Adipocyte (in vitro differentiated cells): ENCODE measurements at regions not wholly inside any gene's neighbourhood (a gene's known extent, or its start where the extent isn't known, plus 50 kb on each side); places are given as distances from the start of the nearest gene placed in this dataset.

ENCODE experiments used
- DNase-seq: peaks from one replicate; pipeline ENCODE4 v3.0.0-alpha.2; 2015; ENCODE audit warnings: low read depth
- H3K27me3 ChIP-seq: replicated peaks from 2 replicates; pipeline ENCODE4 v1.7.0; 2013; ENCODE audit warnings: mild to moderate bottlenecking, low read length, moderate library complexity; ENCODE audit not compliant: control insufficient read depth, insufficient read depth
- H3K36me3 ChIP-seq: 2 replicates; pipeline ENCODE4 v1.7.0; 2013; ENCODE audit warnings: low read length, mild to moderate bottlenecking, moderate library complexity; ENCODE audit not compliant: control insufficient read depth, insufficient read depth, severe bottlenecking
- H3K4me1 ChIP-seq: 2 replicates; pipeline ENCODE4 v1.7.0; 2013; ENCODE audit warnings: mild to moderate bottlenecking, low read length, moderate library complexity; ENCODE audit not compliant: control insufficient read depth, insufficient read depth
- H3K4me3 ChIP-seq: 2 replicates; pipeline ENCODE4 v1.7.0; 2013; ENCODE audit warnings: mild to moderate bottlenecking, low read length, moderate library complexity
- H3K9ac ChIP-seq: 2 replicates; pipeline ENCODE4 v1.7.0; 2013; ENCODE audit warnings: mild to moderate bottlenecking, low read length, moderate library complexity
- H3K9me3 ChIP-seq: 2 replicates; pipeline ENCODE4 v1.7.0; 2013; ENCODE audit warnings: mild to moderate bottlenecking, low read length, moderate library complexity; ENCODE audit not compliant: control insufficient read depth

GRCh38 chr14:37650356-37651037 lies 55.1 kb downstream of the TTC6 start:
- Histone ChIP-seq H3K9me3 (no peaks in the 10 kb centered on the region), H3K9ac (no peak overlapping the region), H3K4me1 (no peaks in the 10 kb centered on the region), H3K27me3 (no peaks in the 10 kb centered on the region), H3K4me3 (no peak overlapping the region), H3K36me3 (no peaks in the 10 kb centered on the region)
- DNase-seq: no peak

- no peaks in the 10 kb centered on the region for H3K27me3 ChIP-seq
- no peak overlapping the region for H3K9ac ChIP-seq
- H3K36me3 ChIP-seq: no peaks in the 10 kb centered on the region
- no peaks in the 10 kb centered on the region for H3K9me3 ChIP-seq
- no peak for DNase-seq
- no peak overlapping the region for H3K4me3 ChIP-seq
- H3K4me1 ChIP-seq: no peaks in the 10 kb centered on the region
Observed at GRCh38 chr14:37652042-37652441, 56.6 kb downstream of the TTC6 start.

GRCh38 chr14:37655418-37655817 lies 60.0 kb downstream of the TTC6 start:
- Histone ChIP-seq H3K27me3 (no peaks in the 10 kb centered on the region), H3K9ac (no peak overlapping the region), H3K4me1 (no peaks in the 10 kb centered on the region), H3K9me3 (no peaks in the 10 kb centered on the region), H3K36me3 (no peaks in the 10 kb centered on the region), H3K4me3 (no peak overlapping the region)
- DNase-seq: no peak

GRCh38 chr14:37658156-37658555 lies 62.7 kb downstream of the TTC6 start:
- DNase-seq: no peak
- Histone ChIP-seq H3K36me3 (no peaks in the 10 kb centered on the region), H3K9ac (no peak overlapping the region), H3K4me1 (no peaks in the 10 kb centered on the region), H3K9me3 (peaks cover 8% of the 10 kb centered on the region), H3K27me3 (no peaks in the 10 kb centered on the region), H3K4me3 (no peak overlapping the region)

- H3K4me1 ChIP-seq: no peaks in the 10 kb centered on the region
- no peak overlapping the region for H3K9ac ChIP-seq
- no peak overlapping the region for H3K4me3 ChIP-seq
- no peaks in the 10 kb centered on the region for H3K27me3 ChIP-seq
- DNase-seq: no peak
- peaks cover 8% of the 10 kb centered on the region for H3K9me3 ChIP-seq
- H3K36me3 ChIP-seq: no peaks in the 10 kb centered on the region
Observed at GRCh38 chr14:37663498-37663897, 68.1 kb downstream of the TTC6 start.

- Histone ChIP-seq H3K36me3 (no peaks in the 10 kb centered on the region), H3K9ac (no peak overlapping the region), H3K4me1 (no peaks in the 10 kb centered on the region), H3K9me3 (peaks cover 8% of the 10 kb centered on the region), H3K4me3 (no peak overlapping the region), H3K27me3 (no peaks in the 10 kb centered on the region)
- DNase-seq: no peak
Observed at GRCh38 chr14:37665479-37665878, 70.0 kb downstream of the TTC6 start.

GRCh38 chr14:37665951-37666350 lies 70.5 kb downstream of the TTC6 start:
- DNase-seq: no peak

GRCh38 chr14:37668646-37669045 lies 73.2 kb downstream of the TTC6 start:
- H3K4me1 ChIP-seq: no peaks in the 10 kb centered on the region
- no peaks in the 10 kb centered on the region for H3K9me3 ChIP-seq
- no peaks in the 10 kb centered on the region for H3K27me3 ChIP-seq
- peak; percentile 45 for DNase-seq
- no peak overlapping the region for H3K9ac ChIP-seq
- H3K4me3 ChIP-seq: no peak overlapping the region
- no peaks in the 10 kb centered on the region for H3K36me3 ChIP-seq

More at GRCh38 chr14:37665951-37666350, 70.5 kb downstream of the TTC6 start:
- Histone ChIP-seq H3K4me1 (no peaks in the 10 kb centered on the region), H3K36me3 (no peaks in the 10 kb centered on the region), H3K27me3 (no peaks in the 10 kb centered on the region), H3K4me3 (no peak overlapping the region), H3K9me3 (peaks cover 8% of the 10 kb centered on the region), H3K9ac (no peak overlapping the region)

- DNase-seq: no peak
- H3K27me3 ChIP-seq: no peaks in the 10 kb centered on the region
- H3K4me1 ChIP-seq: no peaks in the 10 kb centered on the region
- H3K9ac ChIP-seq: no peak overlapping the region
- H3K9me3 ChIP-seq: no peaks in the 10 kb centered on the region
- no peak overlapping the region for H3K4me3 ChIP-seq
- H3K36me3 ChIP-seq: no peaks in the 10 kb centered on the region
Observed at GRCh38 chr14:37669242-37669641, 73.8 kb downstream of the TTC6 start.

GRCh38 chr14:37673439-37673838 lies 78.0 kb downstream of the TTC6 start:
- no peaks in the 10 kb centered on the region for H3K36me3 ChIP-seq
- H3K9ac ChIP-seq: no peak overlapping the region
- no peaks in the 10 kb centered on the region for H3K27me3 ChIP-seq
- no peak for DNase-seq
- no peaks in the 10 kb centered on the region for H3K9me3 ChIP-seq
- no peak overlapping the region for H3K4me3 ChIP-seq
- no peaks in the 10 kb centered on the region for H3K4me1 ChIP-seq

- DNase-seq: no peak
- no peaks in the 10 kb centered on the region for H3K36me3 ChIP-seq
Observed at GRCh38 chr14:37678916-37679315, 83.5 kb downstream of the TTC6 start.

GRCh38 chr14:37681486-37681885 lies 86.1 kb downstream of the TTC6 start:
- Histone ChIP-seq H3K36me3 (no peaks in the 10 kb centered on the region), H3K4me1 (no peaks in the 10 kb centered on the region), H3K9ac (no peak overlapping the region), H3K27me3 (no peaks in the 10 kb centered on the region), H3K9me3 (no peaks in the 10 kb centered on the region), H3K4me3 (no peak overlapping the region)
- no peak for DNase-seq

More at GRCh38 chr14:37678916-37679315, 83.5 kb downstream of the TTC6 start:
- H3K27me3 ChIP-seq: no peaks in the 10 kb centered on the region
- no peaks in the 10 kb centered on the region for H3K4me1 ChIP-seq
- no peak overlapping the region for H3K9ac ChIP-seq
- H3K4me3 ChIP-seq: no peak overlapping the region
- no peaks in the 10 kb centered on the region for H3K9me3 ChIP-seq
